ENCODE measurements at regions not wholly inside any gene's neighbourhood (a gene's known extent, or its start where the extent isn't known, plus 50 kb on each side); places are given as distances from the start of the nearest gene placed in this dataset.

DNA sequence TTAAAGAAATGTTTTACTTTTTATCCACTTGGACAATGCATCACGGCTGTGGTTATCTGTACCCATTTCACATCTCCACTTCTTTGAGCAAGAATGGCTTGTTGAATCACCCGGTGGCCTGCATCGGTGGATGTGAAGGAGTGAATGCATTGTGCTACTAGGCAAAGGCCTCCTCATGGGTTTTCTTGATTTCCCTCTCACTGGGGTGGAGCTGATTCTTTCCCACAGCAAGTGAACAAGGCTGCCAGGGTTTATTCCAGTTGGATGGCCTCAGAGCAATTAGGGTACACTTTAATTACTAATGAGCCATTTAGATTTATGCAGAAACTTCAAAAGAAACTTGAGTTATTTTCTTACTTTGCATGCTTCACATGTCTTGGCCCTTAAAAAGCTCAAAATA lies 387.1 kb downstream of the RND3 start:
- Histone ChIP-seq H3K9me1 (ENCODE audit: control insufficient read depth, insufficient read depth, low read length) (no peaks in the 10 kb centered on the region), H2AFZ (ENCODE audit: low read depth, low read length) (no peak overlapping the region), H3K4me1 (replicated peaks in 1 of 2; ENCODE audit: control insufficient read depth in 2 of 2, insufficient read depth in 2 of 2, low read length in 2 of 2) (no peaks in the 10 kb centered on the region), H3K4me2 (ENCODE audit: insufficient read depth, low read length) (no peak overlapping the region), H3K9me3 (replicated peaks; ENCODE audit: control insufficient read depth, insufficient read depth, low read depth, low read length) (no peaks in the 10 kb centered on the region), H4K20me1 (replicated peaks; ENCODE audit: control insufficient read depth, insufficient read depth, low read length) (no peaks in the 10 kb centered on the region), H3K27ac (ENCODE audit: extremely low read depth, low read depth, low read length) (no peak overlapping the region), H3K4me3 (no peak overlapping the region), H3K79me2 (ENCODE audit: control insufficient read depth, insufficient read depth, low read length) (no peaks in the 10 kb centered on the region), H3K36me3 (ENCODE audit: control insufficient read depth, insufficient read depth, low read length) (no peaks in the 10 kb centered on the region), H3K9ac (ENCODE audit: insufficient read depth in 1 of 2, low read depth in 2 of 2, low read length in 2 of 2) (no peak overlapping the region), H3K27me3 (ENCODE audit: control insufficient read depth in 2 of 2, insufficient read depth in 2 of 2, low read length in 2 of 2) (no peaks in the 10 kb centered on the region)
- intact Hi-C loops (cut with micrococcal nuclease), result no loop called here
- FAIRE-seq, result no peak
- in situ Hi-C loops (cut with MboI), result no loop called here
- CTCF ChIA-PET (ENCODE audit: low intra/inter-chr PET ratio), result no interaction called here
- POLR2A ChIA-PET, result no interaction called here
- no peak for ATAC-seq
- TF ChIP-seq, protein P1, sequence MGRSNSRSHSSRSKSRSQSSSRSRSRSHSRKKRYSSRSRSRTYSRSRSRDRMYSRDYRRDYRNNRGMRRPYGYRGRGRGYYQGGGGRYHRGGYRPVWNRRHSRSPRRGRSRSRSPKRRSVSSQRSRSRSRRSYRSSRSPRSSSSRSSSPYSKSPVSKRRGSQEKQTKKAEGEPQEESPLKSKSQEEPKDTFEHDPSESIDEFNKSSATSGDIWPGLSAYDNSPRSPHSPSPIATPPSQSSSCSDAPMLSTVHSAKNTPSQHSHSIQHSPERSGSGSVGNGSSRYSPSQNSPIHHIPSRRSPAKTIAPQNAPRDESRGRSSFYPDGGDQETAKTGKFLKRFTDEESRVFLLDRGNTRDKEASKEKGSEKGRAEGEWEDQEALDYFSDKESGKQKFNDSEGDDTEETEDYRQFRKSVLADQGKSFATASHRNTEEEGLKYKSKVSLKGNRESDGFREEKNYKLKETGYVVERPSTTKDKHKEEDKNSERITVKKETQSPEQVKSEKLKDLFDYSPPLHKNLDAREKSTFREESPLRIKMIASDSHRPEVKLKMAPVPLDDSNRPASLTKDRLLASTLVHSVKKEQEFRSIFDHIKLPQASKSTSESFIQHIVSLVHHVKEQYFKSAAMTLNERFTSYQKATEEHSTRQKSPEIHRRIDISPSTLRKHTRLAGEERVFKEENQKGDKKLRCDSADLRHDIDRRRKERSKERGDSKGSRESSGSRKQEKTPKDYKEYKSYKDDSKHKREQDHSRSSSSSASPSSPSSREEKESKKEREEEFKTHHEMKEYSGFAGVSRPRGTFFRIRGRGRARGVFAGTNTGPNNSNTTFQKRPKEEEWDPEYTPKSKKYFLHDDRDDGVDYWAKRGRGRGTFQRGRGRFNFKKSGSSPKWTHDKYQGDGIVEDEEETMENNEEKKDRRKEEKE (IDR thresholded peaks at IDR 0.05; ENCODE audit: borderline replicate concordance in 1 of 2, control insufficient read depth in 1 of 2, low read depth in 2 of 2, low read length in 1 of 2), result no peak
- BruUV-seq (replicated peaks), result no TSS peak
- DNase-seq (ENCODE audit: extremely low read depth in 1 of 4, low spot score in 3 of 4), result no peak
- WGBS (ENCODE audit: insufficient coverage, low coverage, missing lambda C conversion rate), result 2% methylated on average over 3 of the region's 3 CpGs

DNA sequence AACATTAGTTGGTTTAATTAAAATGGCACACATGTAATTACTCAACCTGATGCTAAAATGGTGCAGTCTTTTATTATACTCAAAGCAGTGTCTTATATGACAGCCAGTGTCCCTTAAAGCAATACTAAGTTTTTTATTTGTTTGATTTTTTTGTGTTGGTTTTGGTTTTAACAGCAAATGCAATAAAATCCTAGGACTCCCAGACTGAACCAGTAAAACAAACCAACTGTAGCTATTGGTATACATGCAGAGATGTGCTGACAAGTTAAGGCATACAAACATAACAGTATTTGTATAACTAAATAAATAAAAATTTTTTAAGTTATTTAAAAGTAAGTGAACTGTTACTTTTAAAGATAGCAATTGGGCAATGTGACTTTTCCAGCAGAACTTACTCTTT lies 387.7 kb downstream of the RND3 start:
- no peak for FAIRE-seq
- BruUV-seq (replicated peaks), result no TSS peak
- no peaks in the 10 kb centered on the region for H3K36me3 ChIP-seq (ENCODE audit: control insufficient read depth, insufficient read depth, low read length)
- no peaks in the 10 kb centered on the region for H3K27me3 ChIP-seq (ENCODE audit: control insufficient read depth in 2 of 2, insufficient read depth in 2 of 2, low read length in 2 of 2)
- no peak overlapping the region for H2AFZ ChIP-seq (ENCODE audit: low read depth, low read length)
- no peaks in the 10 kb centered on the region for H3K4me1 ChIP-seq (replicated peaks in 1 of 2; ENCODE audit: control insufficient read depth in 2 of 2, insufficient read depth in 2 of 2, low read length in 2 of 2)
- H3K9me3 ChIP-seq (replicated peaks; ENCODE audit: control insufficient read depth, insufficient read depth, low read depth, low read length), result no peaks in the 10 kb centered on the region
- no peak overlapping the region for H3K9ac ChIP-seq (ENCODE audit: insufficient read depth in 1 of 2, low read depth in 2 of 2, low read length in 2 of 2)
- H4K20me1 ChIP-seq (replicated peaks; ENCODE audit: control insufficient read depth, insufficient read depth, low read length), result no peaks in the 10 kb centered on the region
- H3K9me1 ChIP-seq (ENCODE audit: control insufficient read depth, insufficient read depth, low read length), result no peaks in the 10 kb centered on the region
- in situ Hi-C loops (cut with MboI) (no loop called here), intact Hi-C loops (cut with micrococcal nuclease) (no loop called here)
- POLR2A ChIA-PET, result no interaction called here
- CTCF ChIA-PET (ENCODE audit: low intra/inter-chr PET ratio), result no interaction called here
- no peak for DNase-seq (ENCODE audit: extremely low read depth in 1 of 4, low spot score in 3 of 4)
- H3K4me3 ChIP-seq, result no peak overlapping the region
- H3K27ac ChIP-seq (ENCODE audit: extremely low read depth, low read depth, low read length), result no peak overlapping the region
- H3K4me2 ChIP-seq (ENCODE audit: insufficient read depth, low read length), result no peak overlapping the region
- no peaks in the 10 kb centered on the region for H3K79me2 ChIP-seq (ENCODE audit: control insufficient read depth, insufficient read depth, low read length)
- ATAC-seq, result no peak
- TF ChIP-seq U2AF1 (optimal IDR thresholded peaks at IDR 0.05; ENCODE audit: low read depth, low read length) (no peak), ZNF41 (CRISPR knock-in tag; conservative IDR thresholded peaks at IDR 0.05) (no peak), EZH2 (IDR thresholded peaks at IDR 0.05; ENCODE audit: borderline replicate concordance, low read depth, low read length) (no peak), KDM1A (IDR thresholded peaks at IDR 0.05) (no peak), ZZZ3 (IDR thresholded peaks at IDR 0.05) (no peak), EP300 (IDR thresholded peaks at IDR 0.05; ENCODE audit: low read length) (no peak), HCFC1 (IDR thresholded peaks at IDR 0.05; ENCODE audit: low read depth, low read length) (no peak), MYC (IDR thresholded peaks at IDR 0.05; ENCODE audit: low read depth, low read length) (no peak), MYC (CRISPR knock-in tag; IDR thresholded peaks at IDR 0.05; ENCODE audit: borderline replicate concordance, low read depth) (no peak), FIP1L1 (IDR thresholded peaks at IDR 0.05; ENCODE audit: low read depth, low read length, poor library complexity, severe bottlenecking) (no peak), PRMT5 (CRISPR knock-in tag; IDR thresholded peaks at IDR 0.05) (no peak), KLF16 (IDR thresholded peaks at IDR 0.05) (no peak), ZNF431 (CRISPR knock-in tag; IDR thresholded peaks at IDR 0.05) (no peak), STAT5B (CRISPR knock-in tag; IDR thresholded peaks at IDR 0.05) (no peak)

Data from K562 (cell line).